ENCODE measurements at regions not wholly inside any gene's neighbourhood (a gene's known extent, or its start where the extent isn't known, plus 50 kb on each side); places are given as distances from the start of the nearest gene placed in this dataset.
"Not testable (repeated sequence)": the region's sequence is repeated elsewhere in the genome, so short reads cannot be mapped to it uniquely, and the experiment has no call there.

DNA sequence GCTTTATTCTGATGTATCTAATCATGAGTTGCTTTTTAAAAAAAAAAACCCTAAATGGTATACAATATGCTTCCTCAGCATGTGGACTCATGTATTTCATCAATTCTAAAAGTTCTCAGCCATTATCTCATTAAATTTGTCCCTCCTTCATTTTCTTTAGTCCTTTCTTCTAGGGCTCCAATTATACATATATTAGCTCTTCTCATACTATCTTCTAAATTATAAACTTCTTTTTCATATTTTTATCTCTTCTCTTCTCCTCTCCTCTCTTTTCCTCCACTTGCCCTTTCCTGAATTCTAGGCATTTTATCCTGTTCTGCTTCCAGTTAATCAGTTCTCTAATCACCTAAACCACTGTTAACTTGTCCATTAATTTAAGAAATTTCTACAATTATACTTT lies 55.0 kb upstream of the IL33 start:
- no peak for DNase-seq (ENCODE audit: low read depth)

DNA sequence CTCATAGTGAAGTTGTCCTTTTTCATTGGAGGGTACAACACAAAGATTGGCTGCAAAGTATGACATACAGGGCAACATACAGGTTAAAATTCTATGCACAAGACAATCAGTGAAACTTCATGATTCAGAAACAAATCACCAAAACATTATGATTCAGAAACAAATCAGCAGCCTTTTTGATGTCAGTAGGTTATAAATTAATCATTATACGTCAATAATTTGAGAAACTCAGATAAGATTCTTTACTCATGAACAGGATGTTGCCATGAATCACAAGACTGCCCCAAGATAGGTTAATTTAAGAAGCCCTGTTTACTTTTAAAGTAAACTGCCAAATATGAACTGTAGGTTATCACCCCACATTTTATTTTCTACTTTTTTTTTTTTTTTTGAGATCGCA lies 62.2 kb upstream of the IL33 start:
- DNase-seq (ENCODE audit: low read depth) = peak; percentile 6

- DNase-seq (ENCODE audit: low read depth) = no peak
These were observed 62.8 kb upstream of the IL33 start for GRCh38 chr9:6152788-6153187.

DNA sequence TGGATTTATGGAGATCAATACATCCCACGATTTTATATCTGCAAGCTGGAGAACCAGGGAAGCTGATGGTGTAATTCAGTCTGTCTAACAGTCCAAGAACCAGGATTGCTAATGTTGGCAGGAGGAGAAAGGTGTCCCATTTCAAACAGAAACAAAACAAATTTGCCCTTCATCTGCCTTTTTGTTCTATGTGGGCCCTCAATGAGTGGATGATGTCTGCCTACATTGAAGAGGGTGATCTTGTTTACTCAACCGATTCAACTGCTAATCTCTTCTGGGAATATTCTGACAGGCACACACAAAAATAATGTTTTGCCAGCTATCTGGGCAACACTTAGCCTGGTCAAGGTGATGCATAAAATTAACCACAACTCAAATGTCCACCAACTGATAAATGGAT lies 65.1 kb upstream of the IL33 start:
- DNase-seq (ENCODE audit: low read depth) = no peak

DNA sequence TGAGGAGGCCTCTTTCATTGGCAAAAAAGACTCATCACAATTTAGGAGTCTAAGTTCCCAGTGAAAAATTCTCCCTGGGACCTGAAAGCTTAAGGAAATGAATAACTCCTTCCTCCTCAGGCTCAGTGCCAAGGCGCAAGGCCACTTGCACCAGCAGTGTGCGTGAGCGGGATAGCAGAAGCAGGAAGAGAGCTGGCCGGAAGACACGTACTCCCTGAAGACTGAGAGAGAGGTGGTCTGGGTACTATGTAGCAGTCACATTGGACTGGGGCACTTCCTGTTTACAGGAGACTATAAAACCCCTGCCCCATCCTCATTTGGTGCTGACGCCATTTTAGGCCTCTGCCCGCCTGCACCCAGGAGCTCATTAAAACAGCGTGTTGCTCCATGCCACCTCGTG lies 66.3 kb upstream of the IL33 start:
- DNase-seq (ENCODE audit: low read depth) = no peak

DNA sequence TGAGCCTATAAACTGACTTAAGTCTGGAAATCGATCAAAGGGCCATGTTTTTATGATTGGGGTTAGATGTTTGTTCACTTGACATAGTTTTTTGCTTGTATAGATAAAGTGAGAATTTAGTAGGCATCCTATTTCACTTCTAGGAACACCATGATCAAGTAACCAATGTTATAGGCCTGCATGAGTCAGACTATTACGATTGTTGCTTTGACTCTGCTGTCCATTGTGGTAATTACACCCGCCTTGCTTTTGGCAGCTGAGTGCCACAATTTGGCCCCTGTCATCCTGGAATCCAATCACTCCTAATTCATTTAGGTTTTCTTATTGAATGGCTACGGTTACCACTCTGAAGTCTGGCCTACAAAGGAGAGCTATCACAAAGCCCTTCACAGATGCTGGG lies 67.8 kb upstream of the IL33 start:
- no peak for DNase-seq (ENCODE audit: low read depth)

- no peak for DNase-seq (ENCODE audit: low read depth)
These were observed 70.7 kb upstream of the IL33 start for GRCh38 chr9:6144947-6145346.

DNA sequence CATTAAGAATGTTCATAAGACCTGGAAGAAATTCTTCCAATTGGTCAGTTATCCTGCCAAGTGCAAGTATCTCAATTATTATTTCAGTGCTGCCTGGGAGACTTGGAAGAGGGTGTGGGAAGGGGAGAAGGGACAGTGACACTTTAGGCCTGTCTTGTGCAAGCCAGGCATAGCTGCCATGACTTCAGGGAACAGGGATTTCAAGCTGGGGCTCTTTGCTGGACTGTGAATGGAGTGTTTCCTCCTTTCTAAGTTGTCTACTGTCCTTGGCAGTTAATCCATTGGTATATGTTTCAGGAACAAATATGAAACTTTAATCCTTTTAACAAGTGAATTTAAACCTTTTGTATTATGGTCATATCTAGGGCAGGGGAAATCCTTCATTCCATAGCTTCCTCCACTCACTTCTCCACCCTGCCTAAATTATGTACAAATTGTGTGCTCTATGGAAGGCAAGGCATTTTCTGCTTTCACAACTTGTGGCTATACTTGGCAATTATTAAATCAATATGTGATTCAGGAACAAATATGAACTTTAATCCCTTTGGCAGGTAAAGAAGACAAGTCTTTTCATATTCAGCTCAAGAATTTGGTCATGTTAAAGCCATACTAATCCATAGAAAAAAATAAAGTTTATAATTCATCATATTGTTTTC lies 72.7 kb upstream of the IL33 start:
- DNase-seq (ENCODE audit: low read depth) = no peak

DNA sequence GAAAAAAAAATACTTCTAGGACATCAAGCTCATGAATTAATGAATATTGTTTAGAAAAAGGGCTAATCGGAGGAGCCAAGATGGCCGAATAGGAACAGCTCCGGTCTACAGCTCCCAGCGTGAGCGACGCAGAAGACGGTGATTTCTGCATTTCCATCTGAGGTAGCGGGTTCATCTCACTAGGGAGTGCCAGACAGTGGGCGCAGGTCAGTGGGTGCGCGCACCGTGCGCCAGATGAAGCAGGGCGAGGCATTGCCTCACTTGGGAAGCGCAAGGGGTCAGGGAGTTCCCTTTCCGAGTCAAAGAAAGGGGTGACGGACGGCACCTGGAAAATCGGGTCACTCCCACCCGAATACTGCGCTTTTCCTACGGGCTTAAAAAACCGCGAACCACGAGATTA lies 79.8 kb upstream of the IL33 start:
- DNase-seq (ENCODE audit: low read depth) = not testable (repeated sequence)

GRCh38 chr9:6134661-6135180 lies 80.9 kb upstream of the IL33 start:
- no peak for DNase-seq (ENCODE audit: low read depth)

DNA sequence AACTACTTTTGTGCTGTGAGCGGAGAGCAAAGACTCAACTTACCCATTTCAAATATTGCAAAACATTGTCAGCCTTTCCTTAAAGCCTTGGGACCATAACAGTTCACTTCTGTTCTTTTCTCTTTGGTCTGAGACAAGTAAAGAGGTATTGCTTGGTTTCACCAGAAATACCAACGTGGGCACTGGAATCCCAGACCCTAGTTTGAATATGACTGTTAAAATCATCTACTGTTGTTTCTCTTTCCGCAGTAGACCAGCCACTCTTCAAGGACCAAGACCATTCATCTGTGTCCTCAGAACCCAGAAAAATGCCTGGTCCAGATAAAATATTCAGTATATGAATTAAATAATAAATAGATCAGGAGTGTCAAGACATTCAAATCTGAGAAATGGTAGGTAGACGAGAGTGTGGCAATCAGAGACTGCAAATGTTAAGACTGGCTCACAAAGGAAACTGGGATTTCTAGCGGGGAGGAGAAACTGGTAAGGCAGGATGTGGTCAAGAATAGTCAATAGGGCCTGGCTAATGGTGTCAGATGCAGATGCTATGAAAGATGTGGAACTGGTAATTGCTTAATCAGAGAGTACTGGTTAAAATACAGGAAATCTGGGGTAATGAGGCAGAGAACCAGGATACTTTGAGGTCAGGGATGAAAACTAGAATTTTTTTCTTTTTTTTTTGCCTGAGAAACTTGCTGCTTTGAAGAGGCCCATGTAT lies 82.1 kb upstream of the IL33 start:
- peak; percentile 49 for DNase-seq (ENCODE audit: low read depth)

GRCh38 chr9:6132650-6133049 lies 83.0 kb upstream of the IL33 start:
- DNase-seq (ENCODE audit: low read depth) = no peak

DNA sequence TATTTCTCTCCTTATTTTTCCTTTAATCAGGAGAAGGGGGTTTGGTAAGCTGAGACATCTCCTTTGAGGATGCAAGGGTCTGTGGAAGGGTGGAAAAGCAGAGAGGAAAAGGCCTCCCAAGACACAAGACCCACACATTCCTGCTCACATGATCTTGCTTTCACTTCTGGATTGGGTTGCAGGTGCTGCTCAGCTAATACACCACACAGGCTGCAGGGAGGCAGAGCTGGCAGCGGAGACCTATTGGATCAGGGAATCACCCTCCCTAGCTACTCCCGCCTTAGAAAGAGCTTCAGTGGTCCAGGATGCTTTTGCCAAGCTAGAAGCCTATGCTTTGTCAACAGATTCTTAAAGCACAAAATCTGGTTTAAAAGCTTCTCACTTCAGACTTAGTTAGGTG lies 87.6 kb upstream of the IL33 start:
- no peak for DNase-seq (ENCODE audit: low read depth)

DNA sequence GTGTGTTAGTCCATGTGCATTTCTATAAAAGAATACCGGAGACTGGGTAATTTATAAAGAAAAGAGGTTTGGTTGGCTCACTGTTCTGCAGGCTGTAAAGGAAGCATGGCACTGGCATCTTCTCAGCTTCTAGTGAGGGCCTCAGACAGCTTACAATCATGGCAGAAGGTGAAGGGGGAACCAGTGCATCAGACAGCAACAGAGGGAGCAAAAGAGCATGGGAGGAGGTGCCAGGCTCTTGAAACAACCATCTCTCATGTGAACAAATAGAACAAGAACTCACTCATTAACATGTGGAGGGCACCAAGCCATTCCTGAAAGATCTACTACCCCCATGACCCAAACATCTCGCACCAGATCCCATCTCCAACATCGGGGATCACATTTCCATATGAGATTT lies 89.2 kb upstream of the IL33 start:
- DNase-seq (ENCODE audit: low read depth) = no peak

- no peak for DNase-seq (ENCODE audit: low read depth)
These were observed 92.2 kb upstream of the IL33 start for GRCh38 chr9:6123416-6123815.

GRCh38 chr9:6121707-6122106 lies 93.9 kb upstream of the IL33 start:
- DNase-seq (ENCODE audit: low read depth) = no peak

DNA sequence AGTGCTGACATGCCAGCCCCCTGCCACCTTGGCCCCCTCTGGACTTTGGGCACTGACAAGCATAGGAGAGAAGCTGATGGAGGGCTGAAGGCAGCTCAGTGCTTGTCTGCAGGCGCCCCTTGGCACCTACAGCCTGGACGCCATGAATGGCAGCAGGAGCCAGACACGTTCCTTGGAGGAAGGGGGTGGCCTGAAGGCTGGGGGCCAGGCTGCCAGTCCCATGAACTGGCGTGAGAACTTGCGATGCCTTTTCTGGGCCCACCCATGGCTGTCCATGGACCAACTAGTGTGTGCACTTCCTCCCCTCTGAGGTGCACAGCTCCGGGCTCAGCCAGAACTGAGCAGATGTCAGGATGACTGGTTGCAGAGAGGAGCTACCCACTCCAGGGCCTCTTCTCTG lies 99.0 kb upstream of the RANBP6 start:
- DNase-seq (ENCODE audit: low read depth) = no peak

GRCh38 chr9:6113819-6114218 lies 98.4 kb upstream of the RANBP6 start:
- no peak for DNase-seq (ENCODE audit: low read depth)

DNA sequence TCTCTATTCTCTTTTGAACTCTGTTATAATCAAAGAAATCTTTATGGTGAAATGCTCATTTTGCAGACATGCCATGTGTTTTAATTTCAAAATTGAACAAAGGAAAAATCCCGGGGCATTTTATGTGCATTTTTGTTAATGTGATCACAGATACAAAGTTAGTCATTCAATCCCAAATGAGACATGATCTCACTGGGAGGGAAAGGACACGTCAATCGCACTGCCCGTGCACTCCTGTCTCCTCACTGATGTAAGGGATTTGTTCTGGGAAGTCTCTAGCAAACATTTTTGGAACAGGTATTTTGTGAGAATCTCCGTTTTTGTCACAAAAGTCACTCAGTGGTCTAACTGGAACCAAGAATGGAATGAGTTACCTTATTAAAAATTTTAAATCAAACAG lies 97.9 kb upstream of the RANBP6 start:
- DNase-seq (ENCODE audit: low read depth) = no peak

DNA sequence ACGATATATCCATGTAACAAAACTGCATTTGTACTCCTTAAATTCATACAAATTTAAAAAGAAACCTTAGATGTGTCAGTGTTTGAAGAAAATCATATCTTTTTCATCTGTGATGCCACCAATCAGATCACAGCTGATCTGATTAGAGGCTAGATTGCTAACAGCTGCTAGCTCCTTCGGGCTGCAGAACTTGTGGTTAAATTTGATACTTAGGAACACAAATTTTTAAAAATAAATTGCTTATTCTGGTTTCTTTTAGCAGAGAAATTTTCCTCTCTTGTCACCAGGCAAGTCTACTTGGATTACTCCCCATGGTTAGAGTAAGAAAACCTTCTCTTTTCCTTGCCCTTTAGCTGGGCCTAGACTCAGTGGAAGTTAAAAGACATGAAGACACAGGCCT lies 94.6 kb upstream of the RANBP6 start:
- peak; percentile 40 for DNase-seq (ENCODE audit: low read depth)

DNA sequence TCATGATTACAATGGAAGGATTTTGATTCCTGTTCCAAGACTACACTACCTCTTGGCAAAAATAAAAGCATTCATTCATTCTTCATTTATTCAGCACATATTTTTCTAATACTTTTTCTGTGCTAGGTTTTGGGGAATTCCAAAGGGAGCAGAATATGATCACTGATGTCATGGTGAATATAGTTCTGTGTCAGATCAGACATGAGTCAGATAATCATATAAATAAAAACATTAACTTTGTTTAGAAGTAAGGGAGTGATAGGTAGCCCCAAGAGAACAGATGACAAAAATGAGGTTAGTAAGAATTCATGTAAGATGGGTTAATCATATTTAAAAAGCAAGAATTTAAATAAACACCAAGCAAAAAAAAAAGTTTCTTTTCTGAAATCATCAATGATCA lies 94.1 kb upstream of the RANBP6 start:
- no peak for DNase-seq (ENCODE audit: low read depth)

DNA sequence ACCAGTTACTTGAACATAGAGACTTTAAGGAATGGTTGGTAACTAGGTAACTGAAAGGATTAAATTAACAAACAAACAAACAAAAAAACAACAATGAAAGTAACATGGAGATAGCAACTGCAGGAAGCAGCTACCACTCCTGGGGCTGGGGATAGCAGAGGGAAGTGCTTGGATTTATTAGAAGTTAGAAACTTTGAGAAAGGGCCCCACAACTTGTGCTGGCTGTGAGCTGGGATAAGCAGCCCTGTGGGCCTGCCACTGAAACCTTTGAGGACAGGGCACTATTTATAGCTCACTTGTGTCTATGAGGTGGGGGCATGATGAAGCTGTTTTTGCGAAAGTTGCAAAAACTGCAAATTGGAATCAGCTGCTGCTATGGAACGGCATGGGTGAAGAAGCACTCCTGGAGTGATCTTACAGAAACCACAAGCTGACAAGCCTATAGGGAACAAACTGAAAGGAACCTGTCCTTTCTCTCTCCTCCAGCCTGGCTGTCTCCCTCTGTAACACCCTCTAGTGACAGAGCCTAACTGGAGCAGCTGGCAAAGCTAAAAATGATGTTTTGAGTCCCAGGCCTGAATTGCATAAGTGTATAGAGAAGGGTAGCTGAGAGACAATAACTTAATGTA lies 91.4 kb upstream of the RANBP6 start:
- peak; percentile 76 for DNase-seq (ENCODE audit: low read depth)

GRCh38 chr9:6105738-6106137 lies 90.3 kb upstream of the RANBP6 start:
- no peak for DNase-seq (ENCODE audit: low read depth)
